SK-N-SH treated with all-trans-retinoic acid at 6 μM for 48 hours (cell line): ENCODE measurements at regions not wholly inside any gene's neighbourhood (a gene's known extent, or its start where the extent isn't known, plus 50 kb on each side); places are given as distances from the start of the nearest gene placed in this dataset.
"Not testable (repeated sequence)": the region's sequence is repeated elsewhere in the genome, so short reads cannot be mapped to it uniquely, and the experiment has no call there.

Experiments used
- ARNTL ChIP-seq: fragments of 450-650 bp; formaldehyde crosslinking; IDR thresholded peaks from 2 replicates; pipeline ENCODE4 v1.5.0; 2020; ENCODE audit warnings: low read depth, mild to moderate bottlenecking, moderate library complexity, borderline replicate concordance
- BACH2 ChIP-seq: fragments of 250-450 bp; sonication (Bioruptor Pico); IDR thresholded peaks from 2 replicates; pipeline ENCODE4 v1.9.0; 2021; ENCODE audit warnings: mild to moderate bottlenecking, borderline replicate concordance
- GLIS3 ChIP-seq: fragments of 250-450 bp; sonication (Bioruptor Pico); IDR thresholded peaks from 2 replicates; pipeline ENCODE4 v1.5.0; 2020; ENCODE audit warnings: mild to moderate bottlenecking, moderate library complexity
- ISL1 ChIP-seq: fragments of 250-450 bp; sonication (Bioruptor Pico); IDR thresholded peaks from 2 replicates; pipeline ENCODE4 v2.1.2; 2022; ENCODE audit warnings: mild to moderate bottlenecking, moderate library complexity
- OSR1 ChIP-seq: fragments of 250-450 bp; sonication (Bioruptor Pico); IDR thresholded peaks from 2 replicates; pipeline ENCODE4 v1.8.0; 2022; ENCODE audit warnings: moderate library complexity, mild to moderate bottlenecking, inconsistent platforms
- RARB ChIP-seq: fragments of 250-450 bp; sonication (Bioruptor Pico); IDR thresholded peaks from 2 replicates; pipeline ENCODE4 v1.8.0; 2021; ENCODE audit warnings: mild to moderate bottlenecking, moderate library complexity
- TSHZ2 ChIP-seq: fragments of 250-450 bp; sonication (Bioruptor Pico); IDR thresholded peaks from 2 replicates; pipeline ENCODE4 v1.5.0; 2020; ENCODE audit warnings: mild to moderate bottlenecking, moderate library complexity
- ZFP30 ChIP-seq: fragments of 450-650 bp; formaldehyde crosslinking; IDR thresholded peaks from 2 replicates; pipeline ENCODE4 v1.5.0; 2022; ENCODE audit warnings: mild to moderate bottlenecking, moderate library complexity
- ZNF565 ChIP-seq: fragments of 450-650 bp; formaldehyde crosslinking; conservative IDR thresholded peaks from 2 replicates; pipeline ENCODE4 v1.5.0; 2020; ENCODE audit warnings: low read depth, mild to moderate bottlenecking, moderate library complexity
- ZNF8 ChIP-seq: fragments of 450-650 bp; formaldehyde crosslinking; IDR thresholded peaks from 2 replicates; pipeline ENCODE4 v1.5.0; 2020; ENCODE audit warnings: mild to moderate bottlenecking, moderate library complexity
- TF ChIP-seq, protein P1 (sequence below): fragments of 250-450 bp; sonication (Bioruptor Pico); IDR thresholded peaks from 2 replicates; pipeline ENCODE4 v1.5.1; 2021; ENCODE audit warnings: mild to moderate bottlenecking, moderate library complexity
- TF ChIP-seq, protein P2 (sequence below): fragments of 250-450 bp; sonication (Bioruptor Pico); IDR thresholded peaks from 2 replicates; pipeline ENCODE4 v1.8.0; 2020; ENCODE audit warnings: mild to moderate bottlenecking, moderate library complexity, borderline replicate concordance

DNA sequence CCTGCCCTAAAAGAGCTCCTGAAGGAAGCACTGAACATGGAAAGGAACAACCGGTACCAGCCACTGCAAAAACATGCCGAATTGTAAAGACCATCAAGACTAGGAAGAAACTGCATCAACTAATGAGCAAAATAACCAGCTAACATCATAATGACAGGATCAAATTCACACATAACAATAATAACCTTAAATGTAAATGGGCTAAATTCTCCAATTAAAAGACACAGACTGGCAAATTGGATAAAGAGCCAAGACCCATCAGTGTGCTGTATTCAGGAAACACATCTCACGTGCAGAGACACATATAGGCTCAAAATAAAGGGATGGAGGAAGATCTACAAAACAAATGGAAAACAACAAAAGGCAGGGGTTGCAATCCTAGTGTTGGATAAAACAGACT is 117.1 kb upstream of the ABI3BP start:
- not testable (repeated sequence) for TF ChIP-seq ZNF565 (CRISPR knock-in tag); ZFP30 (CRISPR knock-in tag); ZNF8; ISL1; OSR1 (CRISPR knock-in tag); TSHZ2; BACH2; ARNTL (CRISPR knock-in tag); GLIS3; RARB (CRISPR knock-in tag)
- TF ChIP-seq, protein P1, sequence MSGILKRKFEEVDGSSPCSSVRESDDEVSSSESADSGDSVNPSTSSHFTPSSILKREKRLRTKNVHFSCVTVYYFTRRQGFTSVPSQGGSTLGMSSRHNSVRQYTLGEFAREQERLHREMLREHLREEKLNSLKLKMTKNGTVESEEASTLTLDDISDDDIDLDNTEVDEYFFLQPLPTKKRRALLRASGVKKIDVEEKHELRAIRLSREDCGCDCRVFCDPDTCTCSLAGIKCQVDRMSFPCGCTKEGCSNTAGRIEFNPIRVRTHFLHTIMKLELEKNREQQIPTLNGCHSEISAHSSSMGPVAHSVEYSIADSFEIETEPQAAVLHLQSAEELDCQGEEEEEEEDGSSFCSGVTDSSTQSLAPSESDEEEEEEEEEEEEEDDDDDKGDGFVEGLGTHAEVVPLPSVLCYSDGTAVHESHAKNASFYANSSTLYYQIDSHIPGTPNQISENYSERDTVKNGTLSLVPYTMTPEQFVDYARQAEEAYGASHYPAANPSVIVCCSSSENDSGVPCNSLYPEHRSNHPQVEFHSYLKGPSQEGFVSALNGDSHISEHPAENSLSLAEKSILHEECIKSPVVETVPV (CRISPR knock-in tag): not testable (repeated sequence)
- TF ChIP-seq, protein P2, sequence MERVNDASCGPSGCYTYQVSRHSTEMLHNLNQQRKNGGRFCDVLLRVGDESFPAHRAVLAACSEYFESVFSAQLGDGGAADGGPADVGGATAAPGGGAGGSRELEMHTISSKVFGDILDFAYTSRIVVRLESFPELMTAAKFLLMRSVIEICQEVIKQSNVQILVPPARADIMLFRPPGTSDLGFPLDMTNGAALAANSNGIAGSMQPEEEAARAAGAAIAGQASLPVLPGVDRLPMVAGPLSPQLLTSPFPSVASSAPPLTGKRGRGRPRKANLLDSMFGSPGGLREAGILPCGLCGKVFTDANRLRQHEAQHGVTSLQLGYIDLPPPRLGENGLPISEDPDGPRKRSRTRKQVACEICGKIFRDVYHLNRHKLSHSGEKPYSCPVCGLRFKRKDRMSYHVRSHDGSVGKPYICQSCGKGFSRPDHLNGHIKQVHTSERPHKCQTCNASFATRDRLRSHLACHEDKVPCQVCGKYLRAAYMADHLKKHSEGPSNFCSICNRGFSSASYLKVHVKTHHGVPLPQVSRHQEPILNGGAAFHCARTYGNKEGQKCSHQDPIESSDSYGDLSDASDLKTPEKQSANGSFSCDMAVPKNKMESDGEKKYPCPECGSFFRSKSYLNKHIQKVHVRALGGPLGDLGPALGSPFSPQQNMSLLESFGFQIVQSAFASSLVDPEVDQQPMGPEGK (CRISPR knock-in tag): not testable (repeated sequence)
